Prostate gland (tissue), 2 donors: ENCODE measurements at regions not wholly inside any gene's neighbourhood (a gene's known extent, or its start where the extent isn't known, plus 50 kb on each side); places are given as distances from the start of the nearest gene placed in this dataset.

ENCODE experiments used
- CTCF ChIP-seq, 4 experiments: fragments of 200-600 bp in 2 of 4; fragments of 450-650 bp in 2 of 4; sonication (generic) in 2 of 4; IDR thresholded peaks; 1 replicate in 3 of 4; 2 replicates in 1 of 4; pipeline ENCODE4 v1.5.1; 2016 to 2019; ENCODE audit warnings: antibody characterized with exemption in 4 of 4, mild to moderate bottlenecking in 2 of 4, moderate library complexity in 2 of 4
- POLR2AphosphoS5 ChIP-seq: sonication (generic); formaldehyde crosslinking; IDR thresholded peaks from one replicate; pipeline ENCODE4 v1.6.1; 2017; ENCODE audit warnings: antibody characterized with exemption

- TF ChIP-seq CTCF (IDR thresholded peaks at IDR 0.05) (no peak), POLR2AphosphoS5 (peak; percentile 67)
These were observed 592.4 kb downstream of the EPM2A start for GRCh38 chr6:145142958-145143357.
